PFSK-1 (cell line): ENCODE measurements at regions not wholly inside any gene's neighbourhood (a gene's known extent, or its start where the extent isn't known, plus 50 kb on each side); places are given as distances from the start of the nearest gene placed in this dataset.

Experiments used
- FOXP2 ChIP-seq: optimal IDR thresholded peaks from 2 replicates; pipeline ENCODE3; 2011; ENCODE audit warnings: borderline replicate concordance, control low read depth, inconsistent platforms; ENCODE audit not compliant: insufficient read depth; ENCODE audit errors: extremely low read length, extremely low read depth
- POLR2AphosphoS5 ChIP-seq: IDR thresholded peaks from 2 replicates; pipeline ENCODE4 v1.6.1; 2012; ENCODE audit warnings: low read depth, mild to moderate bottlenecking, control low read depth, low read length, moderate library complexity
- REST ChIP-seq, 2 experiments: IDR thresholded peaks; 2 replicates each; pipeline versions ENCODE4 v1.6.1 to v1.8.0; 2011 to 2012; ENCODE audit warnings: low read depth in 2 of 2, low read length in 2 of 2, control low read depth in 1 of 2, inconsistent platforms in 1 of 2, mild to moderate bottlenecking in 1 of 2, moderate library complexity in 1 of 2; ENCODE audit not compliant: insufficient read depth in 1 of 2
- SIN3A ChIP-seq: IDR thresholded peaks from 2 replicates; pipeline ENCODE4 v1.6.1; 2012; ENCODE audit warnings: mild to moderate bottlenecking, low read length, moderate library complexity, borderline replicate concordance; ENCODE audit not compliant: insufficient read depth
- TAF1 ChIP-seq: IDR thresholded peaks from 2 replicates; pipeline ENCODE4 v1.6.1; 2012; ENCODE audit warnings: low read length, control low read depth, borderline replicate concordance; ENCODE audit not compliant: insufficient read depth

DNA sequence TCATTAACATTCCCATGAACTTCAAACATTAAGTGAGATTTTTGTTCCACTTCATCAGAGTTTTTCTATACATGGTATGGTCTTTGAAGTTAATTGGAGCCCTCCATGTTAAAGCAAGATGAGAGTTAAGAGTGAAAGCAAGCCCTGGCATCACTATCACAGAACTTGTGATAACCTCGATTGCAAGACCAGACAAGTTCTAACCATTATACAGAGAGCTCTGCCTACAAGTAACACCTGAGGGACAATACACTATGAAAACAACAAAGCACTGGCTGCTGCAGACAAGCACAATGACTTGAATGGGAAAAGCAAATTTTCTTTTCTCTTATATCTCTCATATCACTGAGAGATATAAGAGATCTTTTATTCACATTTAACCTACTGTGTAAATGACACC lies 126.6 kb upstream of the GYPA start:
- no peak for TF ChIP-seq TAF1
- TF ChIP-seq FOXP2: no peak

DNA sequence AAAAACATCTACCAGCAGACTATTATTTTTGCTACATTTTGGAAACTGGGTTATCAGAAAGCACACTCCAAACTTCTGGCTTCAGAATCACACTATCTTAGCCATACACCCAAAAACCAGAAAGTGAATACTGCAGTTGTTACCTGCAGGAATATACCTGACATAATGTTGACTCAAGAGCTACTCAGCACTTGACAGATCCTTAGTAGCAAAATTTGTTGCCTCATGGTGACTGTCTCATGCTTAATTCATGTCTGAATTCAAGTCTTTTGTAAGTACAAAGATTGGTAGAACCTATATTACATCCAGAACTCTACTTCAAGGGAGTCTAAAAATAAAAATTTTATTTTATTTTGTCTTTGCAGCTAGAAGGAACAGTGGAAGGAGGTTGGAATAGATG lies 140.2 kb upstream of the GYPA start:
- TF ChIP-seq FOXP2 (no peak), POLR2AphosphoS5 (no peak), TAF1 (no peak), SIN3A (no peak), REST (IDR thresholded peaks at IDR 0.05; ENCODE audit: insufficient read depth in 1 of 2, low read depth in 2 of 2, low read length in 2 of 2) (no peak)

DNA sequence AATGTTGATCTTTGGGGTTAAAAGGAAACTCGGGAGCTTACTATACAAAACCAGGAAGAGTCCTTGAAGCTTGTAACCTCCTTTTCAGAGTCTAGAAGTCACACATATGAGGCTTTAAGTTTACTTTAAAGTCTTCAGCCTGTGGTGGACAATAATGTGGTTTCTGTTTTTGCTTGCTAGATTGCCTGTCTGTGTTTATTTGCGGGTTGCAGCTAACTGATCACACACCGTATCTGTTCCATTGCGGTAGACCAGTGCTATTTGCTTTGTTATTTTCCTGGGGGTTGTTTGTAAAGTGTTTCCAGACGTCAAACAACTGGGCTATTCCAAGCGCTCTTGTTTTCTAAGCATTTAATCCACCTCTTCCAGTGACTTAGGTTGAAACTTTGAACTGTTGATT lies 143.0 kb upstream of the GYPA start:
- TF ChIP-seq REST (IDR thresholded peaks at IDR 0.05; ENCODE audit: insufficient read depth in 1 of 2, low read depth in 2 of 2, low read length in 2 of 2): no peak
- no peak for TF ChIP-seq FOXP2
- TF ChIP-seq SIN3A: no peak
- no peak for TF ChIP-seq TAF1
- TF ChIP-seq POLR2AphosphoS5: no peak

GRCh38 chr4:144284026-144284425 lies 143.5 kb upstream of the GYPA start:
- TF ChIP-seq REST (IDR thresholded peaks at IDR 0.05; ENCODE audit: insufficient read depth in 1 of 2, low read depth in 2 of 2, low read length in 2 of 2): no peak
- no peak for TF ChIP-seq POLR2AphosphoS5
- no peak for TF ChIP-seq FOXP2
- TF ChIP-seq TAF1: no peak
- no peak for TF ChIP-seq SIN3A

- TF ChIP-seq FOXP2: no peak
- TF ChIP-seq TAF1: no peak
- no peak for TF ChIP-seq SIN3A
- no peak for TF ChIP-seq POLR2AphosphoS5
- no peak for TF ChIP-seq REST (IDR thresholded peaks at IDR 0.05; ENCODE audit: insufficient read depth in 1 of 2, low read depth in 2 of 2, low read length in 2 of 2)
These were observed 147.7 kb upstream of the GYPA start for GRCh38 chr4:144288011-144288903.
